ENCODE measurements at regions not wholly inside any gene's neighbourhood (a gene's known extent, or its start where the extent isn't known, plus 50 kb on each side); places are given as distances from the start of the nearest gene placed in this dataset.

DNA sequence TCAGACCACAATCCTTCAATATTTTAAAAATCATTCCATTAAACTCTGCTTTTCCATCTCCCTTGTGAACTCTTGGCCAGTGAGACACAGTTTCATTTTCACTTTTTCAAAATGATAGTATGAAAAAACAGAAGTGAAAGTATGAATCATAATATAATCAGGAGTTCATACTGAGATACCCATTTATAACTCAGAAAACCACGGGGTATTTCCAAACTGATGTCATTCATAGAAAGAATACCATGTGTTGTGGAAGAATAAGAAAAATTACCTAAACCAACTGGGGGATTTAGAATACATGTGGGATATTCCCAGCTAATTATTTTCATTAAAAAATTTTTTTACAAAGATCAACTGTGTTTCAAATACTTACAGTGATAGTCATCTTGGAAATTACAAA lies 149.9 kb downstream of the MRPL39 start (continued):
- TF ChIP-seq ZXDB (tag by site-specific recombination; IDR thresholded peaks at IDR 0.05) = no peak

DNA sequence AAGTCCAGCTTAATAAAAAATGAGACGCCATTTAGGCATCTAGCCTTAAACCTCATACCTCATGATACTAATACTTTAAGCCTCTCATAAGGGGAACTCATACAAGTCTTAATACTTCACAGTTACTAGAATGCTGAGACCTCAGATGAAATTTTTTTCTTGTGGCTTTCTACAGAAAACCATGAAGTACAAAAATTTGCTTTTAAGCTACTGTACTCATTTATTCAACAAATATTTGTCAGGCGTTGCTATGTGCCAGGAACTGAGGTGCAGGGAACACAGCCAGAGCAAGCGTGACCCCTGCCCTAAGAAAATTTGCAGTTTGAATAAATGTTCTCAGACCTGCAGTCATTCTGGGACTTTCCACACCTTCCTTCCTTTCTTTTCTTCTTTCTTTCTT lies 150.6 kb downstream of the MRPL39 start:
- POLR2A ChIA-PET = no interaction called here
- CTCF ChIA-PET = interaction anchor here (0.6 kb wide), 1 partner anchor 19 kb away, joined by 3 read pairs; no protein-coding TSS in a partner anchor
- Histone ChIP-seq H3K9me3 (ENCODE audit: control insufficient read depth, insufficient read depth, low read depth, low read length) (no peaks in the 10 kb centered on the region), H3K27ac (ENCODE audit: extremely low read depth, low read depth, low read length) (no peak overlapping the region), H3K36me3 (ENCODE audit: control insufficient read depth in 2 of 2, insufficient read depth in 1 of 2, low read length in 2 of 2) (no peaks in the 10 kb centered on the region), H3K4me3 (ENCODE audit: low read depth, low read length) (no peak overlapping the region), H3K4me1 (ENCODE audit: control insufficient read depth, insufficient read depth, low read length) (no peaks in the 10 kb centered on the region)
- TF ChIP-seq ZSCAN30 (tag by site-specific recombination; IDR thresholded peaks at IDR 0.05) = no peak
- TF ChIP-seq ZNF133 (tag by site-specific recombination; IDR thresholded peaks at IDR 0.05) = no peak
- no peak for TF ChIP-seq WT1 (tag by site-specific recombination; IDR thresholded peaks at IDR 0.05)
- no peak for TF ChIP-seq ZNF266 (tag by site-specific recombination; IDR thresholded peaks at IDR 0.05; ENCODE audit: low read depth)
- no peak for TF ChIP-seq ZFP37 (tag by site-specific recombination; IDR thresholded peaks at IDR 0.05)
- TF ChIP-seq ZNF768 (tag by site-specific recombination; IDR thresholded peaks at IDR 0.05) = no peak
- TF ChIP-seq ZNF311 (tag by site-specific recombination; IDR thresholded peaks at IDR 0.05; ENCODE audit: borderline replicate concordance) = no peak
- TF ChIP-seq, protein P1, sequence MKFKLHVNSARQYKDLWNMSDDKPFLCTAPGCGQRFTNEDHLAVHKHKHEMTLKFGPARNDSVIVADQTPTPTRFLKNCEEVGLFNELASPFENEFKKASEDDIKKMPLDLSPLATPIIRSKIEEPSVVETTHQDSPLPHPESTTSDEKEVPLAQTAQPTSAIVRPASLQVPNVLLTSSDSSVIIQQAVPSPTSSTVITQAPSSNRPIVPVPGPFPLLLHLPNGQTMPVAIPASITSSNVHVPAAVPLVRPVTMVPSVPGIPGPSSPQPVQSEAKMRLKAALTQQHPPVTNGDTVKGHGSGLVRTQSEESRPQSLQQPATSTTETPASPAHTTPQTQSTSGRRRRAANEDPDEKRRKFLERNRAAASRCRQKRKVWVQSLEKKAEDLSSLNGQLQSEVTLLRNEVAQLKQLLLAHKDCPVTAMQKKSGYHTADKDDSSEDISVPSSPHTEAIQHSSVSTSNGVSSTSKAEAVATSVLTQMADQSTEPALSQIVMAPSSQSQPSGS (tag by site-specific recombination; IDR thresholded peaks at IDR 0.05; ENCODE audit: low read depth) = no peak
- no peak for TF ChIP-seq ZNF660 (tag by site-specific recombination; IDR thresholded peaks at IDR 0.05)
- no peak for TF ChIP-seq ZNF843 (tag by site-specific recombination; IDR thresholded peaks at IDR 0.05)
- TF ChIP-seq ZNF544 (tag by site-specific recombination; IDR thresholded peaks at IDR 0.05) = no peak
- no peak for TF ChIP-seq ZNF302 (tag by site-specific recombination; IDR thresholded peaks at IDR 0.05; ENCODE audit: low read depth)
- TF ChIP-seq ZSCAN18 (tag by site-specific recombination; IDR thresholded peaks at IDR 0.05) = no peak
- TF ChIP-seq ZNF560 (tag by site-specific recombination; IDR thresholded peaks at IDR 0.05; ENCODE audit: borderline replicate concordance) = no peak

DNA sequence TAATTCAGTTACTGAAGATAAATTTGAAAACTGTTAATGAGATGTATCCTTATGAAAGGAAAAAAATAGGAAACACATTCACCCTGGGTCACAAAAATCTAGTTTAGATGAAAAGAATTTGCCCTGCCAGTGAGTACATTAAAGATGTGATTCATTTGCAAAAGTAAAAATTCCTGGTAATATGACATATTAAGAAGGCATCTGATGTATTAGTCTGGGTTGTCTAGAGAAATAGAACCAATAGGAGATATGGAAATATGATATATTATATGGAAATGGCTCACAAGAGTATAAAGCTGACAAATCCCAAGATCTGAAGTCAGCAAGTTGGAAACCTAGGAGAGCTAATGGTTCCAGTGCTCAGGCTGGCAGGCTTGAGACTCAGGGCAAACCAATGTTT lies 153.8 kb downstream of the MRPL39 start:
- Histone ChIP-seq H3K4me3 (ENCODE audit: low read depth, low read length) (no peak overlapping the region), H3K9me3 (ENCODE audit: control insufficient read depth, insufficient read depth, low read depth, low read length) (no peaks in the 10 kb centered on the region), H3K36me3 (ENCODE audit: control insufficient read depth in 2 of 2, insufficient read depth in 1 of 2, low read length in 2 of 2) (no peaks in the 10 kb centered on the region), H3K27ac (ENCODE audit: extremely low read depth, low read depth, low read length) (no peak overlapping the region), H3K4me1 (ENCODE audit: control insufficient read depth, insufficient read depth, low read length) (no peaks in the 10 kb centered on the region)
- CTCF ChIA-PET = no interaction called here
- POLR2A ChIA-PET = no interaction called here
- TF ChIP-seq MYNN (tag by site-specific recombination; IDR thresholded peaks at IDR 0.05; ENCODE audit: borderline replicate concordance) (no peak), ZNF580 (tag by site-specific recombination; IDR thresholded peaks at IDR 0.05) (no peak), ZNF426 (tag by site-specific recombination; IDR thresholded peaks at IDR 0.05) (no peak), HOXA7 (CRISPR knock-in tag; IDR thresholded peaks at IDR 0.05; ENCODE audit: borderline replicate concordance) (no peak)
- TF ChIP-seq, protein P2, sequence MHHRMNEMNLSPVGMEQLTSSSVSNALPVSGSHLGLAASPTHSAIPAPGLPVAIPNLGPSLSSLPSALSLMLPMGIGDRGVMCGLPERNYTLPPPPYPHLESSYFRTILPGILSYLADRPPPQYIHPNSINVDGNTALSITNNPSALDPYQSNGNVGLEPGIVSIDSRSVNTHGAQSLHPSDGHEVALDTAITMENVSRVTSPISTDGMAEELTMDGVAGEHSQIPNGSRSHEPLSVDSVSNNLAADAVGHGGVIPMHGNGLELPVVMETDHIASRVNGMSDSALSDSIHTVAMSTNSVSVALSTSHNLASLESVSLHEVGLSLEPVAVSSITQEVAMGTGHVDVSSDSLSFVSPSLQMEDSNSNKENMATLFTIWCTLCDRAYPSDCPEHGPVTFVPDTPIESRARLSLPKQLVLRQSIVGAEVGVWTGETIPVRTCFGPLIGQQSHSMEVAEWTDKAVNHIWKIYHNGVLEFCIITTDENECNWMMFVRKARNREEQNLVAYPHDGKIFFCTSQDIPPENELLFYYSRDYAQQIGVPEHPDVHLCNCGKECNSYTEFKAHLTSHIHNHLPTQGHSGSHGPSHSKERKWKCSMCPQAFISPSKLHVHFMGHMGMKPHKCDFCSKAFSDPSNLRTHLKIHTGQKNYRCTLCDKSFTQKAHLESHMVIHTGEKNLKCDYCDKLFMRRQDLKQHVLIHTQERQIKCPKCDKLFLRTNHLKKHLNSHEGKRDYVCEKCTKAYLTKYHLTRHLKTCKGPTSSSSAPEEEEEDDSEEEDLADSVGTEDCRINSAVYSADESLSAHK (tag by site-specific recombination; IDR thresholded peaks at IDR 0.05) = no peak
- TF ChIP-seq, protein P3, sequence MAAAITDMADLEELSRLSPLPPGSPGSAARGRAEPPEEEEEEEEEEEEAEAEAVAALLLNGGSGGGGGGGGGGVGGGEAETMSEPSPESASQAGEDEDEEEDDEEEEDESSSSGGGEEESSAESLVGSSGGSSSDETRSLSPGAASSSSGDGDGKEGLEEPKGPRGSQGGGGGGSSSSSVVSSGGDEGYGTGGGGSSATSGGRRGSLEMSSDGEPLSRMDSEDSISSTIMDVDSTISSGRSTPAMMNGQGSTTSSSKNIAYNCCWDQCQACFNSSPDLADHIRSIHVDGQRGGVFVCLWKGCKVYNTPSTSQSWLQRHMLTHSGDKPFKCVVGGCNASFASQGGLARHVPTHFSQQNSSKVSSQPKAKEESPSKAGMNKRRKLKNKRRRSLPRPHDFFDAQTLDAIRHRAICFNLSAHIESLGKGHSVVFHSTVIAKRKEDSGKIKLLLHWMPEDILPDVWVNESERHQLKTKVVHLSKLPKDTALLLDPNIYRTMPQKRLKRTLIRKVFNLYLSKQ (tag by site-specific recombination; IDR thresholded peaks at IDR 0.05; ENCODE audit: borderline replicate concordance) = no peak

All from HEK293 (cell line).